ENCODE measurements at regions not wholly inside any gene's neighbourhood (a gene's known extent, or its start where the extent isn't known, plus 50 kb on each side); places are given as distances from the start of the nearest gene placed in this dataset.

GRCh38 chr2:7499018-7499417, 581.8 kb downstream of the RNF144A start:
- TF ChIP-seq CTCF (IDR thresholded peaks at IDR 0.05; ENCODE audit: low read length): no peak
- no peak for TF ChIP-seq EZH2 (optimal IDR thresholded peaks at IDR 0.05; ENCODE audit: low read depth, low read length)
